Neural cell (in vitro differentiated cells): ENCODE measurements at regions not wholly inside any gene's neighbourhood (a gene's known extent, or its start where the extent isn't known, plus 50 kb on each side); places are given as distances from the start of the nearest gene placed in this dataset.

ENCODE experiments used
- H2AFZ ChIP-seq: fragments of 200-600, 300-800 bp; sonication (generic), shearing (Covaris generic); 2 replicates; pipeline ENCODE4 v1.6.0; 2014; ENCODE audit warnings: low read depth, mild to moderate bottlenecking, antibody characterized with exemption, low read length, moderate library complexity
- H3F3A ChIP-seq: fragments of 200-600 bp; shearing (Covaris generic); 2 replicates; pipeline ENCODE4 v1.6.1; 2016; ENCODE audit warnings: mild to moderate bottlenecking, moderate library complexity, mixed read lengths, antibody characterized with exemption, low read length; ENCODE audit not compliant: insufficient read depth, poor library complexity, severe bottlenecking
- H3K27ac ChIP-seq: fragments of 200-600, 300-800 bp; sonication (generic), shearing (Covaris generic); 2 replicates; pipeline ENCODE4 v1.5.1; 2014; ENCODE audit warnings: mild to moderate bottlenecking, low read length, moderate library complexity
- H3K27me3 ChIP-seq: fragments of 300-800, 200-600 bp; sonication (generic), shearing (Covaris generic); 2 replicates; pipeline ENCODE4 v1.6.0; 2014; ENCODE audit warnings: mild to moderate bottlenecking, low read depth, low read length, moderate library complexity; ENCODE audit not compliant: insufficient read depth
- H3K36me3 ChIP-seq: fragments of 300-800, 200-600 bp; sonication (generic), shearing (Covaris generic); 2 replicates; pipeline ENCODE4 v1.5.1; 2014; ENCODE audit warnings: mild to moderate bottlenecking, antibody characterized with exemption, low read length, moderate library complexity; ENCODE audit not compliant: insufficient read depth
- H3K4me2 ChIP-seq: fragments of 300-800, 200-600 bp; sonication (generic), shearing (Covaris generic); 2 replicates; pipeline ENCODE4 v1.6.0; 2014; ENCODE audit warnings: mild to moderate bottlenecking, low read length
- H3K4me3 ChIP-seq: fragments of 300-800, 200-600 bp; sonication (generic), shearing (Covaris generic); 2 replicates; pipeline ENCODE4 v1.5.1; 2014; ENCODE audit warnings: mild to moderate bottlenecking, low read length, moderate library complexity
- H3K79me2 ChIP-seq: fragments of 200-600 bp; shearing (Covaris generic); replicated peaks from 2 replicates; pipeline ENCODE4 v1.6.0; 2014; ENCODE audit warnings: mild to moderate bottlenecking, low read length, moderate library complexity; ENCODE audit not compliant: insufficient read depth
- H3K9ac ChIP-seq: fragments of 300-800, 200-600 bp; sonication (generic), shearing (Covaris generic); 2 replicates; pipeline ENCODE4 v1.6.1; 2016; ENCODE audit warnings: mild to moderate bottlenecking, low read length, mixed read lengths
- H3K9me2 ChIP-seq: fragments of 200-600 bp; shearing (Covaris generic); 2 replicates; pipeline ENCODE4 v1.6.1; 2016; ENCODE audit warnings: mild to moderate bottlenecking, low read length, mixed read lengths; ENCODE audit not compliant: insufficient read depth
- H3K9me3 ChIP-seq: fragments of 200-600, 300-800 bp; sonication (generic), shearing (Covaris generic); 2 replicates; pipeline ENCODE4 v1.6.1; 2016; ENCODE audit warnings: mild to moderate bottlenecking, mixed run types, low read length, moderate library complexity, mixed read lengths
- H4K20me1 ChIP-seq: fragments of 200-600 bp; shearing (Covaris generic); 2 replicates; pipeline ENCODE4 v1.6.1; 2016; ENCODE audit warnings: mild to moderate bottlenecking, mixed run types; ENCODE audit not compliant: insufficient read depth
- CTCF ChIP-seq: fragments of 450-650 bp; IDR thresholded peaks from 2 replicates; pipeline ENCODE4 v1.5.1; 2014; ENCODE audit warnings: antibody characterized with exemption, mild to moderate bottlenecking, moderate library complexity; ENCODE audit not compliant: poor library complexity, severe bottlenecking
- EP300 ChIP-seq: fragments of 450-650 bp; conservative IDR thresholded peaks from 2 replicates; pipeline ENCODE4 v1.6.1; 2014; ENCODE audit warnings: antibody characterized with exemption, mild to moderate bottlenecking, moderate library complexity; ENCODE audit not compliant: poor library complexity, severe bottlenecking
- EZH2 ChIP-seq: fragments of 200-600, 300-800 bp; shearing (Covaris generic), sonication (generic); IDR thresholded peaks from 2 replicates; pipeline ENCODE4 v1.6.1; 2014; ENCODE audit warnings: antibody characterized with exemption, low read length, borderline replicate concordance, mild to moderate bottlenecking; ENCODE audit not compliant: insufficient read depth, poor library complexity, severe bottlenecking
- MXI1 ChIP-seq: fragments of 450-650 bp; conservative IDR thresholded peaks from 2 replicates; pipeline ENCODE4 v1.6.1; 2014; ENCODE audit warnings: antibody characterized with exemption, mild to moderate bottlenecking; ENCODE audit not compliant: poor library complexity, severe bottlenecking
- POLR2AphosphoS5 ChIP-seq: IDR thresholded peaks from 2 replicates; pipeline ENCODE4 v1.6.1; 2012
- RAD21 ChIP-seq: fragments of 450-650 bp; conservative IDR thresholded peaks from 2 replicates; pipeline ENCODE4 v1.6.1; 2014; ENCODE audit warnings: antibody characterized with exemption, mild to moderate bottlenecking, moderate library complexity
- REST ChIP-seq: IDR thresholded peaks from 2 replicates; pipeline ENCODE4 v1.6.1; 2012; ENCODE audit warnings: borderline replicate concordance
- SMC3 ChIP-seq: fragments of 450-650 bp; conservative IDR thresholded peaks from 2 replicates; pipeline ENCODE4 v1.6.1; 2014; ENCODE audit warnings: antibody characterized with exemption, mild to moderate bottlenecking, moderate library complexity; ENCODE audit not compliant: poor library complexity
- TAF1 ChIP-seq: IDR thresholded peaks from 2 replicates; pipeline ENCODE4 v1.6.1; 2012; ENCODE audit warnings: low read depth
- small RNA-seq, 3 experiments: library from RNA; depleted of rRNA; stranded (forward); fragments of <200 nt; gene quantifications; one replicate each; pipeline ENCODE3, GENCODE V24; 2012

GRCh38 chr5:17167171-17167891 lies 50.1 kb upstream of the BASP1 start:
- H3K79me2 ChIP-seq: no peaks in the 10 kb centered on the region
- no peaks in the 10 kb centered on the region for H4K20me1 ChIP-seq
- no peaks in the 10 kb centered on the region for H3K9me3 ChIP-seq
- no peak overlapping the region for H2AFZ ChIP-seq
- H3K9ac ChIP-seq: no peak overlapping the region
- no peak overlapping the region for H3K4me2 ChIP-seq
- H3K27me3 ChIP-seq: no peaks in the 10 kb centered on the region
- no peak overlapping the region for H3K4me3 ChIP-seq
- no peaks in the 10 kb centered on the region for H3K36me3 ChIP-seq
- no peak overlapping the region for H3K27ac ChIP-seq
- H3K9me2 ChIP-seq: no peaks in the 10 kb centered on the region
- no peak for TF ChIP-seq CTCF
- TF ChIP-seq EZH2: no peak
- no peak for TF ChIP-seq REST
- no peak for TF ChIP-seq EP300
- TF ChIP-seq SMC3: no peak
- no peak for TF ChIP-seq TAF1
- TF ChIP-seq RAD21: no peak
- TF ChIP-seq MXI1: no peak
- TF ChIP-seq POLR2AphosphoS5: no peak
- no peaks in the 10 kb centered on the region for H3F3A ChIP-seq

Small RNA genes in the stretch of these regions (small RNA-seq; reads per million reads assigned to genes)
- 0 to 1.2 (median 0) reads per million in 3 experiments for gene RF00019
- 0 reads per million in 3 experiments for gene RNA5SP180
